HG03135 (cell line): ENCODE measurements at regions not wholly inside any gene's neighbourhood (a gene's known extent, or its start where the extent isn't known, plus 50 kb on each side); places are given as distances from the start of the nearest gene placed in this dataset.

Experiments used
- ATAC-seq: cut with Tn5 transposase; IDR thresholded peaks from one replicate; pipeline ENCODE4 v1.9.1; 2021; ENCODE audit warnings: mild to moderate bottlenecking, moderate library complexity; ENCODE audit not compliant: unreplicated experiment

DNA sequence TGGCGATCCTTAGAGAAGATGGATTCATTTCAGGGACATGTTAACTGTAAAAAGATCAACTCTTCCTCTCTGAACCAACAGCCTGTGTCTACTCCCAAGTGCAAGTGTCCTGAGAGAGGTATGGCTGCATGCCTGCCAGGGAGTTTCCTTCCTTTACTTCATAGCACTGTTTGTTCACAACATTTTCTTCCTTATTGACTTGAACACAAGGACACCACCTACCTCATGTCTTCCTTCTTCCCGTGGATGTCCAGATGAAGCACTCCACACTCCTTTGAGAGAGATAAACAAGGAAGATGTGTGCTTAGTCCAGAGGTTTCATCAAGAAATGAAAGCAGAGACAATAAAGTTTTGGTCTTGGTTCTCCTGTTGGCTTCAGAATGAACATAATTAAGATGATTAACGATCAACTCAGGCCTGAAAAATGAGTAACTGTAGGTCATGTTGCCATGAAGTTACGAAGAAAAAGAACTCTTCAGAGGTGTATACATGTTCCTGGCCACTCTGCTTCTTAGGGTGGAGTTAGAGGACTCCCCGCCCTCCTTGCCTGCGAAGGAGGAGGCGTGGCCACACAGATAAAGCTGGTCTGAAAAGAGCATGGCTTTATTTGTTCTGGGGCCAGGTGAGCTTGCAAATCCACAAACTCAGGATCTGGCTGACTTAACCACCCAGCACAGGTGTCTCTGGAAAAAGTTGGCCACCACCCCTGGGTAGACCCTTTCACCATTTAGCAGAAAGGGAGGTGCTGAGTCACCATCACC lies 155.0 kb upstream of the KCTD1 start:
- ATAC-seq = no peak

GRCh38 chr18:26702086-26702485 lies 153.7 kb upstream of the KCTD1 start:
- no peak for ATAC-seq

GRCh38 chr18:26700728-26701127 lies 152.4 kb upstream of the KCTD1 start:
- ATAC-seq = no peak

DNA sequence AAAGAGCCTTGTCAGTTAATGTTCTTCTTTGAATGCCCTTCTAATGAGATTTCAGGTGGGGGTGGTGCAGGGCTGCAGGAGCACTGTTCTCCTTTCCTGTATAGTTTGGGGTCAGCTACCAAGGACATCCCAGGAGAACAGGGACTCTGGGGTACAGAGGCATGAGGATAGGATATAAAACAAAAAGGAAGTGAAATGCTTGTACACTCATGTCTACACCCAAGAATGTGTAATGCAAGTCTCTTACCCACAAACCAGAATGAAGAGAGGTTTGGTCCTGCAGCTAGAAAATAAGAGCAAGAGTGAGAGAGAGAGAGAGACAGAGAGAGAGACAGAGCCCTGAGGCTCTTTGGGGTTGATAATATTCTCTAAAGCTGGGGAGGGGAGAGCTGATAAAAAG lies 151.8 kb upstream of the KCTD1 start:
- no peak for ATAC-seq

DNA sequence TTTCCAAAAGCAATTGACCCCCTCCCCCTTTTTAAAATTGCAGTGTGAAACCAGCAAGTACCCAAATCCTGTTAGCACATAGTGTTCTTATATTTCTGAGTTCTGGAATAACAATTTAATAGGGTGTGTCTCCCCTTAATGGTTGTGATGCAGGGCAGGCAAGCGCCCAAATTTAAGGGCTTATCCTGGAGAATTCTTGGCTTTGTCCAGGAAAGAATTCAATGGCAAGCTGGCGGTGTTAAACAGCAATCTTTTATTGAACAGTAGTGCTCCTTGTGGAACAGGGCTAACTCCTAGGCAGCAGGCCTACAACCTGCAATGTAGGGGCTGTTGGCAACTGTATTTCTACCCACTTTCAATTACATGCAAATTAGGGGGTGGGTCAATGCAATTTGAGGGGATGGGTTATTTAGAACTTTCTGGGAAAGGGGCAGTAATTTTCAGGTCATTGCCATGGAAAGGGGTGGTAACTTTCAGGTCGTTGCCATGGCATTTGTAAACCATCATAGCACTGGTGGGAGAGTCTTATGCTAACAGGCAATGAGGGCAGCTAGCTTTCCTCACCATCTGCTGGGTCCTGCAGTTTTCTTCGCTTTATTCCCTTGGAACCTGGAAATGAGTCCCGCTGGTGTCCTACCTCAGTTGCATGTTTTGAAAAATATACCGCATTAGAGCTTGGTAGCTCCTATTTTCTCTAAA lies 149.0 kb upstream of the KCTD1 start:
- ATAC-seq = no peak

- ATAC-seq = no peak
These were observed 148.4 kb upstream of the KCTD1 start for GRCh38 chr18:26696786-26697185.

GRCh38 chr18:26696308-26696707 lies 148.0 kb upstream of the KCTD1 start:
- no peak for ATAC-seq

GRCh38 chr18:26689226-26689879 lies 141.0 kb upstream of the KCTD1 start:
- no peak for ATAC-seq

GRCh38 chr18:26686532-26686931 lies 138.2 kb upstream of the KCTD1 start:
- ATAC-seq = no peak

GRCh38 chr18:26685438-26686157 lies 137.2 kb upstream of the KCTD1 start:
- no peak for ATAC-seq

GRCh38 chr18:26677957-26678356 lies 129.6 kb upstream of the KCTD1 start:
- no peak for ATAC-seq

- ATAC-seq = no peak
These were observed 118.7 kb upstream of the KCTD1 start for GRCh38 chr18:26667046-26667445.

DNA sequence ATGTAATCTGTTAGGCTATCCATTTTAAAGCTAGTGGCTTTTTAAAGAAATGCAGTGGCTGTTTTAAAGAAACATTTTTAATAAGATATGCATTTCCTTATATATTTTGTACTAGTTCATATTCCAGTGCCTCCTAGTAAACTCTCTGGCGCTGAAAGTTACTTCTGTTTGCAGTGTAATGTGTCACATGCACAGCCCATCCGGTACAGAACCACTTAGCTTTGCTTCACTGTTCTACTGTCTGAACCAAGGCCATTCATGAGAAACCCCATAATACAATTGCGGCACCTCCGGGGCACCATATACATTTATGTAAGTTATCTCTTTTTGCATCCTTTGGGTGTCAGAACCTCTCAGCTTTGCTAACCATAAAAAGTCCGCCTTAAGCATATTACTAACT lies 114.6 kb upstream of the KCTD1 start:
- no peak for ATAC-seq

DNA sequence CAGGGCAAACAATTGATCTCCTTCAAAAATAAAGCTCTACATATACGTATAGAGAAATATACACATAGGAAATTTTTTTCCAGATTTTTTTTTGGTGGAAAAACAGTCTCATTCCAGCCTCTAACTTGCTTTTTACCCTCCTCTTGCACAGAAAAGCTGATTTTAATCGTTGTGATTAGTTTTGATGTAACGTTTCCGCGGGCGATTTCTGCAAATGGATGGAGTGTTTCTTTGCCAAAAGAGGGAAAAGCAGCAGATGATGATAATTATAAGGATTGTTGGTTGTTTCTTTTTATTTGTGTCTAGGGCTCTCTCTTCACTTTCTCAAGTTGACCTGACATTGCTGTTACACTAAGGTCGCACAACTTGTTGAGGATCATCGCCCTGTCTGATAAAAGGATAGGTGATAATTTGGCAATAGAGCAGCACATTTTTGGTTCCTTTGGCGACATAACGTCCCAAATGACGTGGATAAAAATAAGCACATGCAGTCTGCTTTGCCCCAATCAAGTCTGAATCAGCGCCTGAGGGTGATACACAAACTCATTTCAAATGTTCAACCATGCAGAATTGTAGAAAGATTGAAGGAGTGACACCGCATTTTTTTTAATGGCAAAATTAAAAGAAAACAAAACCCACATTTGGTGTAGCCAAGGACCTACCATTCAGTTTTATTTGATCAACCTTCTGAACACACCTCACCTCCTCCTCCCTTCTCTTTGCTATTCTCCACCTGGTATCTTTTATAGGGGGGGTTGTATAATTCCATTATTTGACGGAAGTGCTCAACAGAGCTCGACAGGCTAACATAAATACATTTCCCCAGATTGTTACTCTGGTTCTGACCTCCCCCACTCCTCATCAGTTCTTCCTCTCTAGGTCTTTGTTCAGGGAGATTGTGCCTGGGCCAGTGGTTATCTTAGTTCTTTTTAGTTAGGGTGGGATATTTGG lies 109.6 kb upstream of the KCTD1 start:
- ATAC-seq = no peak

DNA sequence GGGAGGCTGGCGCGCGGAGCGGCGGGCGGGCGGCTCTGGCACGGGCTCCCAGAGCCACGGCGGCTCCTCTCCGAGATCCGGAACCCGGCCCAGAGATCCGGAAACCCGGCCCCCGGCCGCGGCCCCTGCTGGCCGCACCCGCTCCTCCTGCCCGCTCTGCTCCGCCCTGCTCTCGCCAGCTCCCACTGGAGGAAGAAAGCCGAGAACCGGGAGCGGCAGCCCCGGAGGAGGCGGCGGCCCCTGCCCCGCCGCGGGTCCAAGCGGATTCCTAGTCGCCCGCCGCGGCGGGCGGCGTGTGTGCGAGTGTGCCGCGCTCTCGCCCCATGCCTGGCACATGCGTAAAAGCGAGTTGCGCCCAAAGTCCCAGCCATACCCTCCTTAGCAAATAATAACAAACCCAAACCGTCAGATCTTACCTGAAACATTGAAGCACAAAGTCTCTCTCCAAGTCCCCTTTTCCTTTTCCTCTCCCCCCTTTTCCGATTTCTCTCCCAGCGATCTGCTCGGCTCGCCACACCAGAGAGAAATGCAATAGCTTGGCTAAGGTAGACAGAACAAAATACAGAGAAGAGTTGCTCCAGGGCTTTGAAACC lies 108.7 kb upstream of the KCTD1 start:
- peak; percentile 59 for ATAC-seq

- peak; percentile 29 for ATAC-seq
These were observed 108.1 kb upstream of the KCTD1 start for GRCh38 chr18:26656431-26656943.

GRCh38 chr18:26655525-26656430 lies 107.4 kb upstream of the KCTD1 start:
- no peak for ATAC-seq
